Gastroesophageal sphincter (tissue), 4 donors: ENCODE measurements at regions not wholly inside any gene's neighbourhood (a gene's known extent, or its start where the extent isn't known, plus 50 kb on each side); places are given as distances from the start of the nearest gene placed in this dataset.
A peak's percentile ranks its signal among the peaks of the same experiment; 100 is the strongest.

Source experiments
- ATAC-seq: fragments of 150-250 bp; one replicate; pipeline ENCODE4 v1.9.1; 2016; ENCODE audit warnings: mild to moderate bottlenecking, moderate library complexity
- H3K27ac ChIP-seq, 4 donors: fragments of 200-600 bp; sonication (generic) in 3 of 4; 1 replicate in 3 of 4; 2 replicates in 1 of 4; pipeline ENCODE4 v1.5.1; 2016 to 2019
- H3K27me3 ChIP-seq: fragments of 200-600 bp; sonication (generic); one replicate; pipeline ENCODE4 v1.5.1; 2019
- H3K36me3 ChIP-seq, 2 donors: fragments of 200-600 bp; sonication (generic); one replicate each; pipeline ENCODE4 v1.5.1; 2019; ENCODE audit warnings: control low read depth in 1 of 2
- H3K4me1 ChIP-seq, 3 donors: fragments of 200-600 bp; sonication (generic); 1 replicate in 2 of 3; 2 replicates in 1 of 3; pipeline ENCODE4 v1.5.1; 2016 to 2019; ENCODE audit warnings: control low read depth in 2 of 3
- H3K4me3 ChIP-seq, 2 donors: fragments of 200-600 bp; sonication (generic); one replicate each; pipeline ENCODE4 v1.5.1; 2019; ENCODE audit warnings: mild to moderate bottlenecking in 1 of 2, moderate library complexity in 1 of 2
- H3K9me3 ChIP-seq, 3 donors: fragments of 200-600 bp; sonication (generic); one replicate each; pipeline ENCODE4 v1.5.1; 2017 to 2019; ENCODE audit warnings: control low read depth in 2 of 3
- CTCF ChIP-seq, 4 experiments: fragments of 200-600 bp in 2 of 4; fragments of 450-650 bp in 2 of 4; sonication (generic) in 1 of 4; IDR thresholded peaks; one replicate each; pipeline ENCODE4 v1.5.1; 2017 to 2019; ENCODE audit warnings: antibody characterized with exemption in 4 of 4, mild to moderate bottlenecking in 2 of 4, moderate library complexity in 2 of 4
- EP300 ChIP-seq: sonication (generic); formaldehyde crosslinking; IDR thresholded peaks from one replicate; pipeline ENCODE4 v1.6.1; 2017; ENCODE audit warnings: antibody characterized with exemption, mild to moderate bottlenecking
- POLR2A ChIP-seq, 2 donors: fragments of 450-650 bp; IDR thresholded peaks; one replicate each; pipeline ENCODE4 v1.6.1; 2017; ENCODE audit warnings: antibody characterized with exemption in 2 of 2, mild to moderate bottlenecking in 2 of 2, moderate library complexity in 1 of 2
- POLR2AphosphoS5 ChIP-seq: sonication (generic); formaldehyde crosslinking; IDR thresholded peaks from one replicate; pipeline ENCODE4 v1.6.1; 2017; ENCODE audit warnings: antibody characterized with exemption
- WGBS, 2 donors: methylation state at CpG; one replicate each; pipeline ENCODE4 v1.1.5; 2018; ENCODE audit warnings: low coverage in 1 of 2; 5-methylcytosine and 5-hydroxymethylcytosine counted together

- Histone ChIP-seq H3K27ac (no peak overlapping the region), H3K36me3 (no peaks in the 10 kb centered on the region), H3K4me3 (no peak overlapping the region), H3K4me1 (peaks cover 0 to 26% (median 7%) of the 10 kb centered on the region in 3 donors), H3K27me3 (peaks cover 18% of the 10 kb centered on the region), H3K9me3 (no peaks in the 10 kb centered on the region)
- ATAC-seq = peak; percentile 73
- TF ChIP-seq CTCF (IDR thresholded peaks at IDR 0.05) (peak; percentile 81 to 89 (median 82)), POLR2AphosphoS5 (no peak), EP300 (no peak)
- 0 to 18% methylated on average over 3 to 6 of the region's 6 CpGs for WGBS, 2 donors
Measured at GRCh38 chr10:123582084-123582989, 83.8 kb upstream of the GPR26 start.

GRCh38 chr10:123583639-123584418, 82.3 kb upstream of the GPR26 start:
- no peaks in the 10 kb centered on the region for H3K9me3 ChIP-seq
- peak overlapping the region in 1 of 2 donors; percentile 1 for H3K4me3 ChIP-seq
- H3K4me1 ChIP-seq = peaks cover 0 to 26% (median 7%) of the 10 kb centered on the region in 3 donors
- peak overlapping the region in 3 of 4 donors; percentile 54 to 65 (median 63) for H3K27ac ChIP-seq
- peak; percentile 90 for ATAC-seq
- TF ChIP-seq POLR2AphosphoS5 (peak; percentile 45), CTCF (IDR thresholded peaks at IDR 0.05) (peak; percentile 73 to 94 (median 86)), POLR2A (IDR thresholded peaks at IDR 0.05) (no peak), EP300 (no peak)
- H3K36me3 ChIP-seq = no peaks in the 10 kb centered on the region
- peaks cover 18% of the 10 kb centered on the region for H3K27me3 ChIP-seq
- WGBS, 2 donors = 0% methylated on average over 5 to 10 of the region's 24 CpGs

- H3K36me3 ChIP-seq = no peaks in the 10 kb centered on the region
- peaks cover 0 to 26% (median 7%) of the 10 kb centered on the region in 3 donors for H3K4me1 ChIP-seq
- H3K27me3 ChIP-seq = peaks cover 14% of the 10 kb centered on the region
- TF ChIP-seq EP300 (no peak), POLR2A (IDR thresholded peaks at IDR 0.05) (no peak), CTCF (IDR thresholded peaks at IDR 0.05) (no peak)
- no peak for ATAC-seq
- 57% methylated on average over 1 of the region's 12 CpGs; no CpG with 5 or more reads in 1 of the 2 donors for WGBS, 2 donors
- H3K4me3 ChIP-seq = no peak overlapping the region
- H3K9me3 ChIP-seq = no peaks in the 10 kb centered on the region
- H3K27ac ChIP-seq = peak overlapping the region in 3 of 4 donors; percentile 54 to 65 (median 63)
Measured at GRCh38 chr10:123584419-123584775, 81.8 kb upstream of the GPR26 start.

- H3K9me3 ChIP-seq = no peaks in the 10 kb centered on the region
- TF ChIP-seq POLR2A (IDR thresholded peaks at IDR 0.05) (no peak), EP300 (no peak), POLR2AphosphoS5 (no peak), CTCF (IDR thresholded peaks at IDR 0.05) (no peak)
- peaks cover 0 to 26% (median 7%) of the 10 kb centered on the region in 3 donors for H3K4me1 ChIP-seq
- H3K4me3 ChIP-seq = no peak overlapping the region
- ATAC-seq = no peak
- H3K36me3 ChIP-seq = no peaks in the 10 kb centered on the region
- WGBS, 2 donors = 74 to 86% methylated on average over 5 of the region's 12 CpGs
- H3K27me3 ChIP-seq = peaks cover under 1% of the 10 kb centered on the region
- no peak overlapping the region for H3K27ac ChIP-seq
Measured at GRCh38 chr10:123585477-123586445, 80.4 kb upstream of the GPR26 start.
